ENCODE measurements at regions not wholly inside any gene's neighbourhood (a gene's known extent, or its start where the extent isn't known, plus 50 kb on each side); places are given as distances from the start of the nearest gene placed in this dataset.

- no peak overlapping the region for H3K4me3 ChIP-seq (ENCODE audit: low read depth, low read length)
- DNase-seq (ENCODE audit: low read depth): no peak
- no peak for TF ChIP-seq CTCF (IDR thresholded peaks at IDR 0.05; ENCODE audit: insufficient read depth, low read length)
Measured at GRCh38 chr15:68482246-68482645, 50.3 kb upstream of the ITGA11 start.

- no peak overlapping the region for H3K4me3 ChIP-seq (ENCODE audit: low read depth, low read length)
- TF ChIP-seq CTCF (IDR thresholded peaks at IDR 0.05; ENCODE audit: insufficient read depth, low read length): no peak
- DNase-seq (ENCODE audit: low read depth): no peak
Measured at GRCh38 chr15:68483165-68483564, 51.2 kb upstream of the ITGA11 start.

GRCh38 chr15:68484220-68484619 lies 52.3 kb upstream of the ITGA11 start:
- TF ChIP-seq CTCF (IDR thresholded peaks at IDR 0.05; ENCODE audit: insufficient read depth, low read length): no peak
- DNase-seq (ENCODE audit: low read depth): no peak
- no peak overlapping the region for H3K4me3 ChIP-seq (ENCODE audit: low read depth, low read length)

- TF ChIP-seq CTCF (IDR thresholded peaks at IDR 0.05; ENCODE audit: insufficient read depth, low read length): no peak
- peak; percentile 77 for DNase-seq (ENCODE audit: low read depth)
- H3K4me3 ChIP-seq (ENCODE audit: low read depth, low read length): no peak overlapping the region
Measured at GRCh38 chr15:68484696-68485400, 52.9 kb upstream of the ITGA11 start.

GRCh38 chr15:68485721-68486360 lies 53.9 kb upstream of the ITGA11 start:
- no peak for TF ChIP-seq CTCF (IDR thresholded peaks at IDR 0.05; ENCODE audit: insufficient read depth, low read length)
- H3K4me3 ChIP-seq (ENCODE audit: low read depth, low read length): no peak overlapping the region
- DNase-seq (ENCODE audit: low read depth): no peak

- no peak for TF ChIP-seq CTCF (IDR thresholded peaks at IDR 0.05; ENCODE audit: insufficient read depth, low read length)
- peak; percentile 59 for DNase-seq (ENCODE audit: low read depth)
Measured at GRCh38 chr15:68487087-68487843, 55.3 kb upstream of the ITGA11 start.

More at GRCh38 chr15:68487087-68487843, 55.3 kb upstream of the ITGA11 start:
- H3K4me3 ChIP-seq (ENCODE audit: low read depth, low read length): no peak overlapping the region

Data from fibroblast of the aortic adventitia (primary cell).